ENCODE measurements at regions not wholly inside any gene's neighbourhood (a gene's known extent, or its start where the extent isn't known, plus 50 kb on each side); places are given as distances from the start of the nearest gene placed in this dataset.

- no peak overlapping the region for H3K27ac Mint-ChIP-seq
- POLR2A ChIA-PET: no interaction called here
- CTCF ChIA-PET: no interaction called here
- H3K36me3 Mint-ChIP-seq: peaks cover 7% of the 10 kb centered on the region
- peaks cover 9% of the 10 kb centered on the region for H3K9me3 Mint-ChIP-seq
- no peak overlapping the region for H3K4me3 Mint-ChIP-seq
- H3K27me3 Mint-ChIP-seq (ENCODE audit: low read depth): no peaks in the 10 kb centered on the region
- peaks cover 25% of the 10 kb centered on the region for H3K4me1 Mint-ChIP-seq
- ATAC-seq (no peak), DNase-seq (ENCODE audit: low spot score) (no peak)
- TF ChIP-seq NFYB (CRISPR knock-in tag; conservative IDR thresholded peaks at IDR 0.05; ENCODE audit: low read depth) (no peak), IRF1 (CRISPR knock-in tag; IDR thresholded peaks at IDR 0.05) (no peak), MLX (CRISPR knock-in tag; IDR thresholded peaks at IDR 0.05) (no peak), ZNF425 (CRISPR knock-in tag; conservative IDR thresholded peaks at IDR 0.05) (no peak), ZNF396 (CRISPR knock-in tag; IDR thresholded peaks at IDR 0.05; ENCODE audit: borderline replicate concordance) (no peak), SOX15 (CRISPR knock-in tag; IDR thresholded peaks at IDR 0.05) (no peak), ZNF138 (CRISPR knock-in tag; conservative IDR thresholded peaks at IDR 0.05) (no peak), ELF4 (CRISPR knock-in tag; IDR thresholded peaks at IDR 0.05; ENCODE audit: low read depth) (no peak), IRF2 (CRISPR knock-in tag; IDR thresholded peaks at IDR 0.05; ENCODE audit: borderline replicate concordance, low read depth) (no peak), E2F4 (CRISPR knock-in tag; IDR thresholded peaks at IDR 0.05; ENCODE audit: borderline replicate concordance, low read depth) (no peak), JUN (CRISPR knock-in tag; IDR thresholded peaks at IDR 0.05) (no peak), HMGXB4 (CRISPR knock-in tag; IDR thresholded peaks at IDR 0.05) (no peak), NFE2L1 (CRISPR knock-in tag; IDR thresholded peaks at IDR 0.05) (no peak), ZNF512 (CRISPR knock-in tag; IDR thresholded peaks at IDR 0.05; ENCODE audit: borderline replicate concordance) (no peak), ZNF263 (CRISPR knock-in tag; IDR thresholded peaks at IDR 0.05; ENCODE audit: low read depth) (no peak), E2F5 (CRISPR knock-in tag; IDR thresholded peaks at IDR 0.05) (no peak), USF2 (CRISPR knock-in tag; IDR thresholded peaks at IDR 0.05) (no peak)
Observed at GRCh38 chr18:51463483-51464136, 266.1 kb upstream of the MEX3C start.
